NCI-H774 (cell line): ENCODE measurements at regions not wholly inside any gene's neighbourhood (a gene's known extent, or its start where the extent isn't known, plus 50 kb on each side); places are given as distances from the start of the nearest gene placed in this dataset.

ENCODE experiments used
- DNase-seq: peaks from one replicate; lab custom pipeline; 2025; lab: John Stamatoyannopoulos, UW

GRCh38 chr11:70848243-70848750, 404.1 kb downstream of the SHANK2 start:
- no peak for DNase-seq

- DNase-seq: no peak
Measured at GRCh38 chr11:70849031-70849430, 403.3 kb downstream of the SHANK2 start.

DNA sequence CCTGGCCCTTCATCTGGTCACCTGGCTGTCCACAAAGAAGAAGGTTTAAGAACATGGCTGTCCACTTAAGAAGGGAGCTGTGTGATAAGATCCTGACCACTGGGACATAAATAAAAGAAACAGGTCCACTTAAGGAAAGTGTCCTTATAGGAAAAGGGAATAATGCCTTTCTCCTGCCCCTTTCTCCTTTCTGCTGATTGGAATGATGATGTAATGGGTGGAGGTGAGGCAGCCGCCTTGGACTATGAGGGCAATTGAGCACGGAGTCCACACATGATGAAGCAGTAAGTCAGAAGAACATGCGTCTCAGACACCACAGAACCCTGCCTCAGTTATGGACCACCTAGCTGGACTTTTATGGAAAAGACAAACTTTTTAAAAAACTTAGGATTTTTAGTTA, 401.1 kb downstream of the SHANK2 start:
- DNase-seq: no peak

GRCh38 chr11:70851907-70852306, 400.5 kb downstream of the SHANK2 start:
- no peak for DNase-seq

DNA sequence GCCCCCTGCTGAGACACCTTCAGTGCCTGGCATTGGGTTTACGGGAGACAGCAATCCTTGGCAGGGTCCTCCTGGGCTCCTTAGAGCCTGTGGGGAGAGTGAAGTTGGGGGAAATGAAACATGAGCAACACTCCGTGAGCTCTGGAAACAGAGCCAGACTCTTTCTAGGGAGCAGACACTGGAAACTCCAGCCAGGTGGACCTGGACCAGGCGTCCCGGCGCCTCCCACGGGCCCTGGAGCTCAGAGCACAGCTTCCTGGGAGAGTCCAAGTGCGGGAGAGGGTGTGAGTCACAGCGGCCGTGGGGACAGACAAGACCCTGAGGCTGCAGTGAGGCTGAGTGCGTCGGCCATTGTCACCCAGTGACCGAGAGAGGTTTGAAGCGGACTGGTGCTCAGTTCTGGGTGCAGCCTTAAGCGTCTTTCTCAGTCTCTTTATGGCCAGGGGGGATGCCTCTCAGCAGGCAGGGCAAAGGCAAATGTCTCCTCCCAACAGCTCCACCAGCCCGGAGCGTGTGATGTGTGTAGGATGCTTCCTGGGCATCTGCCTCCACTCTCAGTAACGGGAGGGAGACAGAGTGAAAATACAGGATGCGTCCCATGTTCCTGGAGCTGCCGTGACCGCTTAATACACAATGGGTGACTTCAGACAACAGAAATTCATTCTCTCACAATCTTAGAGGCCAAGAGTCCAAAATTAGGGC, 399.2 kb downstream of the SHANK2 start:
- no peak for DNase-seq

DNA sequence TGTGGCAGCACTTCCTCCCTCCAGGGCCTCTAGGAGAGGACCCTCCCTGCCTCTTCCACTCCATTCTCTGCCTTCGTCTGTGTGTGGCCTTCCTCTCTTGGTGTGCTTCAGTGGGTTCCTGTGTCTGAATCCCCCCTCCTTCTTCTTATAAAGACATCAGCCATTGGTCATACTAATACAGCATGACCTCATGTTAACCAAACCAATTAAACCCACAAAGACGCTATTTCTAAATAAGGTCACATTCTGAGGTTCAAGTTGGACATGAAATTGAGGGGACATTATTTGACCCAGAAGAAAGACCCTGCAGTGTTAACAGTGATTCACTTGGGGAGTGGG, 398.6 kb downstream of the SHANK2 start:
- no peak for DNase-seq

- no peak for DNase-seq
Measured at GRCh38 chr11:70854201-70854600, 398.2 kb downstream of the SHANK2 start.

GRCh38 chr11:70854901-70855556, 397.3 kb downstream of the SHANK2 start:
- DNase-seq: peak; percentile 92

- no peak for DNase-seq
Measured at GRCh38 chr11:70857894-70858293, 394.5 kb downstream of the SHANK2 start.

DNA sequence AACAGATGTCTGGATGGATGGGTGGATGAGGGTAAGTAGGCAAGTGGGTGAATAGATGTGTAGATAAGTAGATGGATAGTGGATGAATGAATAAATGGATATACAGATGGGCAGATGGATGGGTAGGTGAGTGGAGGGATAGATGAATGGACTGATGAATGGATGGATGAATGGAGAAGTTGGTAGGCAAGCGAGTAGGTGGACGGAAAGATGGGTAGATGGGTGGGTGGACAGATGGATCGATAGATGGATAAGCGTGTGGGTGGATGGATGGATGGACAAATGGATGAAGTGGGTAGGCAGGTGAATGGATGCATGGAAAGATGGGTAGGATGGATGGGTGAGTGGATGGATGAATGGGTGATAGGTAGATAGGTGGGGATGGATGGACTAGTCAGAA, 393.2 kb downstream of the SHANK2 start:
- no peak for DNase-seq

DNA sequence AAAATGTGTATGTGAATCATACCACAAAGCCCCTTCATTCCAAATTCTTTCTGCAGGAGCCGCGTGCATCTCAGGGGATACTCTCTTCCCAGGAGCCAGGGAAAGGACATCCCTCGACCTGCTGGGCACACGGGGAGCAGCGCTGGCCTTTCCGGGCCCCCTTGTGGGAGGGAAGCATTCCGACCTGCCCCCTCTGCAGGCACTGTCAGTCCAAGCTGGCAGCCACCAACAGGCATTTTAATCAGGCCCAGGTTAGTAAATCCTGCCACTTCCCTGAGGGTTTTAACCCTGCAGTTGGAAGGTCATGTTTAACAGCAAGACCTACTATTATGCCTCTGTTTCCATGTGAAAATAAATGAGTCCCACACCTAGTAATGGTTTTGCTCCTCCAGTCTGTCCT, 391.5 kb downstream of the SHANK2 start:
- DNase-seq: no peak

DNA sequence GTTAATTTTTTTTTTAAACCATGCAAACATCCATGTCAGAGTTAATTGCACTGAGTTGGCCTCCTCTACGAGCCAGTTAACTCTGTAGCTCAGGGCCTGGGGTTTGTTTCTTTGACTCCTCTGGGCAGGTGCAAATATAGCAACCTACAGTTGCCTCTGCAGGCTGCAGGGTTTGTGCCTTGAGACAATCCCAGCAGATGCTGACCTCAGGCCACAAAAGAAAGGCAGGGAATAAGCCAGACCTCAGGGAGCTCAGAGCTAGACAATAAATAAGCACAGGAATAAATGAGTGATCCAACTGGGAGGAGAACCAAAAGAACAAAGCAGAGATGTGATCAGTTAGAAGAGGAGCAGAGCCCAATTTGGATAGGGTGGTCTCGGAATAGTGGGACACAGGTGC, 390.8 kb downstream of the SHANK2 start:
- peak; percentile 48 for DNase-seq

DNA sequence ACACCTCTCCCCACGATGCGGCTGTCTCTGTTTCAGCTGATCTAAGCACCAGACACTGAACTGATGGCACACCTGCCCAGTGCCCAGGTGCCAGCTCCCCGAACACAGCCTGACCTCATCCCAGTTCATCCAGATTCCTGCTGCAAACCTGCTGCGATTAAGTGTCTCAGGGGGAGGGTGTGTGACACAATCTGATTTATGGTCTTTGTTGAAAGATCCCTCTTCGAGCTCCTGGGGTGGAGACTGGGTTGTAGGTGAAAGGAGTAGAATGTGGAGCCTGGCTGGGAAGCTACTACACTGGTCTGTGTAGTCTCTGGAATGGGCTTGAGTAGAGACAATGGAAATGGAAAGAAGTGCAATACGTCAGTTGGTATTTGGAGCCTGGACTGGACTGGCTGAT, 390.3 kb downstream of the SHANK2 start:
- DNase-seq: peak; percentile 83

GRCh38 chr11:70863186-70863585, 389.2 kb downstream of the SHANK2 start:
- DNase-seq: no peak

GRCh38 chr11:70863993-70864392, 388.4 kb downstream of the SHANK2 start:
- no peak for DNase-seq

DNA sequence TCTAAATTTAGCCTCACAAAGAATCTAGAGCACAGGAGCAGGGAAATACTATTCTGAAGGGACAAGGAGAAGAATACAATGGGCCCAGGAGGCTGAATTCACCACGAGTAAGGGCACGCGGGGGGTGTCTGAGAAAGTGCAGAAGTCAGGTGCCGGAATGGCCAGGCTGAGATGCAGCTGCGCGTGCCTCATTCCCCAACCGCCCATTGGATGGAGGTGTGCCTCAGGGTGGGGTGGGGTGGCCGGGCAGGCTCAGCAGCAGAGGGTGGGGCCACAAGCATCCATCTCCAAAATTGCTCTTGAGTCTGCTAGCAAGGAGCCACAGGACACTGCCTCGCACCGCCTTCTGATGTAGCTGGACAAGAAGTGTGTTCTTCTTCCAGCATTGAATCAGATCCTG, 387.0 kb downstream of the SHANK2 start:
- DNase-seq: no peak

- DNase-seq: no peak
Measured at GRCh38 chr11:70866834-70867233, 385.5 kb downstream of the SHANK2 start.

GRCh38 chr11:70867281-70868047, 384.9 kb downstream of the SHANK2 start:
- no peak for DNase-seq

- no peak for DNase-seq
Measured at GRCh38 chr11:70868341-70868885, 384.0 kb downstream of the SHANK2 start.

DNA sequence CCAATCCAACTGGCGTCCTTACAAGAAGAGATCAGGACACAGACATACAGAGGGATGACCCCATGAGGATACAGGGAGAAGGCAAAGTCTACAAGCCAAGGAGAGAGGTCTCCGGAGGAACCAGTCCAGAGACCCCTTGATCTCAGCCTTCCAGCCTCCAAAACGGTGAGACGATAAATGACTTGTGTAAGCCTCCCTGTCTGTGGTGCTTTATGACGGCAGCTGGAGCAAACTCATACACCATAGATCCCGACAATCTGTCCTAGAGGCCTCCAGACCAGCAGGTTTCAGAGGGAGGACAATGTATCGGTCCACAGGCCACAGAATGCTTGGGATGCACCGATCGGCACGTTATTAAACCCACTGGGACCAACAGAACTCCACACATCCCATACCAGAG, 383.3 kb downstream of the SHANK2 start:
- no peak for DNase-seq

DNA sequence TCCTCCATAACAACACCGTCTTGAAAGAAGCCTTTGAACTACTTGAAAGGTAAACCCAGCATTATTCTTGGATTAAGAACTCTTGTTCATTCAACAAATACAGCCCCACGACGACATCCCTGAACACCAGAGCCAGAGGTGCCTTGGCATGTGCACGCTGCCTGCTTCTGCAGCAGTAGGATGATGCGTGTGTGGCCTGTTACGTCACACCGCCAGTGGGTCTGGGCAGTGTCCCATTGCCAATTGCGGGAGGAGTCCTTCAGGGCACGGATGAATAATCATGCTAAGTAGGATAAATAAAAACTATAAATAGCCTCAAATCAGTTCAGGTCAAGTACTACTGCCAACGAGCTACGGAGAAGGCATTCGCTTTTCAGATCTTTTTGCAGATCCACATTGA, 380.5 kb downstream of the SHANK2 start:
- peak; percentile 18 for DNase-seq

GRCh38 chr11:70872299-70872698, 380.1 kb downstream of the SHANK2 start:
- no peak for DNase-seq
